ENCODE measurements at regions not wholly inside any gene's neighbourhood (a gene's known extent, or its start where the extent isn't known, plus 50 kb on each side); places are given as distances from the start of the nearest gene placed in this dataset.
"Not testable (repeated sequence)": the region's sequence is repeated elsewhere in the genome, so short reads cannot be mapped to it uniquely, and the experiment has no call there.

- Histone ChIP-seq H3K36me3 (replicated peaks; ENCODE audit: control insufficient read depth, insufficient read depth, low read length) (no peaks in the 10 kb centered on the region), H3K4me3 (ENCODE audit: insufficient read depth, low read depth, low read length) (no peak overlapping the region), H3K27me3 (ENCODE audit: control insufficient read depth, insufficient read depth, low read length) (no peaks in the 10 kb centered on the region)
- DNase-seq: peak; percentile 14
Measured at GRCh38 chr4:111064342-111064993, 441.6 kb upstream of the PITX2 start.

DNA sequence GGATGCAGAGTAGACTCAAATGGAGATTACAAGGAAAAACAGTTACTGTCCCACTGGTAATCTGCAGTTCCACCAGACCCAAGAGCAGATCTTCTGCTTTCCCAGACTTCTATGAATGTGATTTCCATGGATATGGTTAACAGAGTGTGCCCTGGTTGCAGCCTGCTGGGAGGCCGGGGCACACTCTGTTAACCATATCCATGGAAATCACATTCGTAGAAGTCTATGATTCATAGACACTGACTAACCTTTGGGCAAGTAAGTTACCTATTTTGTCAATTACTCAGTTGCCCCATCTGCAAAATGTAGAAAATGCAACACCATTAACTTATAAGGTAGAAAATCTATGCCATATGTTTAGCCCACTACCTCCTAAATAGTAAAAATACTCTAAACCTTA, 443.1 kb upstream of the PITX2 start:
- no peak overlapping the region for H3K4me3 ChIP-seq (ENCODE audit: insufficient read depth, low read depth, low read length)
- no peaks in the 10 kb centered on the region for H3K27me3 ChIP-seq (ENCODE audit: control insufficient read depth, insufficient read depth, low read length)
- DNase-seq: no peak
- no peaks in the 10 kb centered on the region for H3K36me3 ChIP-seq (replicated peaks; ENCODE audit: control insufficient read depth, insufficient read depth, low read length)

GRCh38 chr4:111066447-111066846, 443.6 kb upstream of the PITX2 start:
- H3K27me3 ChIP-seq (ENCODE audit: control insufficient read depth, insufficient read depth, low read length): no peaks in the 10 kb centered on the region
- no peak overlapping the region for H3K4me3 ChIP-seq (ENCODE audit: insufficient read depth, low read depth, low read length)
- DNase-seq: no peak
- no peaks in the 10 kb centered on the region for H3K36me3 ChIP-seq (replicated peaks; ENCODE audit: control insufficient read depth, insufficient read depth, low read length)

- H3K36me3 ChIP-seq (replicated peaks; ENCODE audit: control insufficient read depth, insufficient read depth, low read length): no peaks in the 10 kb centered on the region
- no peaks in the 10 kb centered on the region for H3K27me3 ChIP-seq (ENCODE audit: control insufficient read depth, insufficient read depth, low read length)
- DNase-seq: no peak
- no peak overlapping the region for H3K4me3 ChIP-seq (ENCODE audit: insufficient read depth, low read depth, low read length)
Measured at GRCh38 chr4:111066887-111067286, 444.0 kb upstream of the PITX2 start.

GRCh38 chr4:111068883-111069282, 446.0 kb upstream of the PITX2 start:
- Histone ChIP-seq H3K36me3 (replicated peaks; ENCODE audit: control insufficient read depth, insufficient read depth, low read length) (no peaks in the 10 kb centered on the region), H3K4me3 (ENCODE audit: insufficient read depth, low read depth, low read length) (no peak overlapping the region), H3K27me3 (ENCODE audit: control insufficient read depth, insufficient read depth, low read length) (no peaks in the 10 kb centered on the region)
- no peak for DNase-seq

DNA sequence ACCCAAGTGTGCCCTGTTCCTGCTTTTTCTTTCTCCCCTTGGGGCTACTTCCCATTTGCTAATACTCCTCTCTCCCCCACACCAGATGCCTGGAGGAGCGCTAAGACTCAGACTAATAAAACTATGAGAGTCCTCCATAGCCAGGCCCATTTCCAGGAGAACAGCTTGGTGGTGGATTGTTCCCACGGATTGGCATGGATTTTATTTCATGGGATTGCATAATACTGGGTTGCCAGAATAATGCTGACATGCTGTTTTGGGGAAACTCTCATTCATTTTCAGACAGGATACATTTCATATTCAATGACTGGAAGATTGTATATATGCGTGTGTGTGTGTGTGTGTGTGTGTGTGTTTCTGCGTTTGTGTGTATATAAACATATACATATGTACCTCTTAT, 447.5 kb upstream of the PITX2 start:
- DNase-seq: no peak
- Histone ChIP-seq H3K36me3 (replicated peaks; ENCODE audit: control insufficient read depth, insufficient read depth, low read length) (no peaks in the 10 kb centered on the region), H3K4me3 (ENCODE audit: insufficient read depth, low read depth, low read length) (no peak overlapping the region), H3K27me3 (ENCODE audit: control insufficient read depth, insufficient read depth, low read length) (no peaks in the 10 kb centered on the region)

DNA sequence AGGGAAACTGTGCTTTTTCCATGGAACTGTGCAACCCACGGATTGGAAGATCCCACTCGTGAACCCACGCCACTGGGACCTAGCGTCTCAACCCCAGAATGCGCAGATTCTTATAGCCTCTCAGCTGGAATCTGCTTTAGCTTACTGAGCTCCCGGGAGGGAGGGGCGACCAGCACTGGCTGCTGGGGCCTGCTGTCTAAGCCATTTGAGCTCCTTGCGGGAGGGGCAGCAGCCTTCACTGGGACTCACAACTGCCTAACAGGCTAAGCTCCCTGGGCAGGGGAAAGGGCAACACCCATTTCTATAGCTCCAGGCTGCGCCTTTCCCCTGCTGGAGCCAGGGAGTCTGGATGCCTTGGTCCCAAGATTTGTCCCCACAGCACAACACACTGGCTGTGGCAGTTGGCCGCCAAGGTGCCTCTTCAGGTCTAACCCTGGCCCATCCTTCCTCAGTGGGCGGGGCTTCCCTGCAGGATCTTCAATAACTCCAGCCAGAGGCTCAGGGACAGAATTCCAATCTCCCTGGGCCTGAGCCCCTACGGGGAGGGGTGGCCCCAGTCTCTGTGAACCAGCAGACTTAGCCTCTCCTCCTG, 451.7 kb upstream of the PITX2 start:
- DNase-seq: no peak
- H3K27me3 ChIP-seq (ENCODE audit: control insufficient read depth, insufficient read depth, low read length): no peaks in the 10 kb centered on the region
- H3K4me3 ChIP-seq (ENCODE audit: insufficient read depth, low read depth, low read length): no peak overlapping the region
- no peaks in the 10 kb centered on the region for H3K36me3 ChIP-seq (replicated peaks; ENCODE audit: control insufficient read depth, insufficient read depth, low read length)

DNA sequence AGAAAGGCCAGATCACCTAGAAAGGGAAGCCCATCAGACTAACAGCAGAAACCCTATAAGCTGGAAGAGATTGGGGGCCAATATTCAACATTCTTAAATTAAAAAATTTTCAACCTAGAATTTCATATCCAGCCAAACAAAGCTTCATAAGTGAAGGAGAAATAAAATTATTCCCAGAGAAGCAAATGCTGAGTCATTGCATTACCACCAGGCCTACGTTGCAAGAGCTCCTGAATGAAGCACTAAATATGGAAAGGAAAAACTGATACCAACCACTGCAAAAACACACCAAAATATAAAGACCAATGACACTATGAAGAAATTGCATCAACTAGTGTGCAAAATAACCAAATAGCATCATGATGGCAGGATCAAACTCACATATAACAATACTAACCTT, 453.4 kb upstream of the PITX2 start:
- H3K4me3 ChIP-seq (ENCODE audit: insufficient read depth, low read depth, low read length); H3K27me3 ChIP-seq (ENCODE audit: control insufficient read depth, insufficient read depth, low read length); DNase-seq; H3K36me3 ChIP-seq (replicated peaks; ENCODE audit: control insufficient read depth, insufficient read depth, low read length): not testable (repeated sequence)

GRCh38 chr4:111108153-111108552, 485.3 kb upstream of the PITX2 start:
- Histone ChIP-seq H3K36me3 (replicated peaks; ENCODE audit: control insufficient read depth, insufficient read depth, low read length) (no peaks in the 10 kb centered on the region), H3K4me3 (ENCODE audit: insufficient read depth, low read depth, low read length) (no peak overlapping the region)

DNA sequence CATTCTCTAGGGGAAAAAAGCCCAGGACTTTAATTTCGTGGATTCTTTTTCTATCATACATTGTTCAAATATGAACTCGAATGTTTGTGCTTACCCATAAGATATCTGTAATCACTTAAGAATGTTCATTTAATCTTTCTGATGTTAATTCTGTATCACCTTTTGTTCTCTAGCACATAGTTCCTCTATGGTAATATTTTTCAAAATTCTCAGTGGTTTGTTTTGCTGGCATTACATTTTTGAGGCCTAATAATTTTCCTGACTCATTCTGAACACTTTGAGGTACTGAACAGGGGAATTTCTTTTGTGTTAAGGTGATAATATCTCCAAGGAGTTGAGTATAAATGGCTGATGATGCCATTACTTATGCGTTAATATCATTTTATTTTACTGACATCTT, 490.7 kb upstream of the PITX2 start:
- H3K27me3 ChIP-seq (ENCODE audit: control insufficient read depth, insufficient read depth, low read length): no peaks in the 10 kb centered on the region
- no peak for DNase-seq
- H3K36me3 ChIP-seq (replicated peaks; ENCODE audit: control insufficient read depth, insufficient read depth, low read length): no peaks in the 10 kb centered on the region
- no peak overlapping the region for H3K4me3 ChIP-seq (ENCODE audit: insufficient read depth, low read depth, low read length)

More at GRCh38 chr4:111108153-111108552, 485.3 kb upstream of the PITX2 start:
- DNase-seq: no peak
- no peaks in the 10 kb centered on the region for H3K27me3 ChIP-seq (ENCODE audit: control insufficient read depth, insufficient read depth, low read length)

- Histone ChIP-seq H3K27me3 (ENCODE audit: control insufficient read depth, insufficient read depth, low read length) (no peaks in the 10 kb centered on the region), H3K36me3 (replicated peaks; ENCODE audit: control insufficient read depth, insufficient read depth, low read length) (no peaks in the 10 kb centered on the region), H3K4me3 (ENCODE audit: insufficient read depth, low read depth, low read length) (no peak overlapping the region)
- DNase-seq: no peak
Measured at GRCh38 chr4:111115881-111116280, 493.0 kb upstream of the PITX2 start.

GRCh38 chr4:111120191-111120590, 497.3 kb upstream of the PITX2 start:
- no peaks in the 10 kb centered on the region for H3K36me3 ChIP-seq (replicated peaks; ENCODE audit: control insufficient read depth, insufficient read depth, low read length)
- DNase-seq: no peak
- H3K27me3 ChIP-seq (ENCODE audit: control insufficient read depth, insufficient read depth, low read length): no peaks in the 10 kb centered on the region
- H3K4me3 ChIP-seq (ENCODE audit: insufficient read depth, low read depth, low read length): no peak overlapping the region

DNA sequence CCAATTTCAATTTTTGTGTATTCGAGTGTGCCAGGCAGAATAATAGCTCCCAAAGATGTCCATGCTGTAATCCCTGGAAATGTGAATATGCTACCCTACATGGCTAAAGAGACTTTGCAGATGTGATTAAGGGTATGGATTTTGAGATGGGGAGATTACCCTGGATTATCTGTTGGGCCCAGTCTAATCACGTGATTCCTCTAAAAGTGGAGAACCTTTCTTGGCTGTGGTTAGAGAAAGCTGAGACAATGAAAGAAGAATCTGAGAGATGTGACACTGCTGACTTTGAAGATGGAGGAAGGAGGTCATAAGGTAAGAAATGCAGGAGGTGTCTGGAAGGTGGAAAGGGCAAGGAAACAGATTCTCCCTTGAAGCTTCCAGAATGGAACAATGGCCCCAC, 503.5 kb upstream of the PITX2 start:
- DNase-seq: no peak
- Histone ChIP-seq H3K4me3 (ENCODE audit: insufficient read depth, low read depth, low read length) (no peak overlapping the region), H3K36me3 (replicated peaks; ENCODE audit: control insufficient read depth, insufficient read depth, low read length) (no peaks in the 10 kb centered on the region), H3K27me3 (ENCODE audit: control insufficient read depth, insufficient read depth, low read length) (no peaks in the 10 kb centered on the region)

DNA sequence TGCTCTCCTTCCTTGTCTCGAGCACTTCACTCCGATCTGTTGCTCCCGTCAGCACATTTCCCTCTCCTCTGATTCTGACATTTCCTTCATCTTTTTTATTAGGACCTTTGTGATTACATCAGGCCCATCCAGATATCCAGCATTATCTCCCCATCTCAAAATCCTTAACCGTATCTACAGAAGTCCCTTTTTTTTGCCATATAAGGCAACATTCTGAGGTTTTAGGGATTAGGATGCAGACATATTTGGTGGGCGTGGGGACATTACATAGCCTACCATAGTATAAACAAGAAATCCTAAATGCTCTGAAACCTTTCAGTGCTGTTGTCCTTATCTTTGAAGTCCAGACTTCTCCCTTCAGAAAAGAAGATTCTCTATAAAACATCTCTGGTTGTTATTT, 505.0 kb upstream of the PITX2 start:
- Histone ChIP-seq H3K36me3 (replicated peaks; ENCODE audit: control insufficient read depth, insufficient read depth, low read length) (no peaks in the 10 kb centered on the region), H3K27me3 (ENCODE audit: control insufficient read depth, insufficient read depth, low read length) (no peaks in the 10 kb centered on the region), H3K4me3 (ENCODE audit: insufficient read depth, low read depth, low read length) (no peak overlapping the region)
- no peak for DNase-seq

DNA sequence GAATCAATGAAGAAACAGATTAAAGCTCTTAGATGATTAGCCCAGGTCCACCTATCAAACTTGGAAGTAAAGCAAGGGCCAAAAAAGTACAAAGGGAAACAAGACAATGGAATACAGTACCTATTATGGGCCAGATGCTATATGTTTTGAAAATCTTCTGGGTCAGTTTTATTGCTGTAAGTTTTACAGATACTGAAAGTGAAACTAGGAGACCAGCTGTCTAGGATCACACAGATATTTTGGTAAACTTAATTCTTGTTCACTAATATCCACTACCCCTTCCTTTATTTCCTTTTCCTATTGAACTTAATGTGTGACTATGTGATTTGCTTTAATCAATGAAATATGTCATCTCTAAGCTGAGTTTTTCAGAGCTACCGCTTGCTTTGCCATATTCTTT, 505.4 kb upstream of the PITX2 start:
- H3K27me3 ChIP-seq (ENCODE audit: control insufficient read depth, insufficient read depth, low read length): no peaks in the 10 kb centered on the region
- H3K36me3 ChIP-seq (replicated peaks; ENCODE audit: control insufficient read depth, insufficient read depth, low read length): no peaks in the 10 kb centered on the region
- no peak overlapping the region for H3K4me3 ChIP-seq (ENCODE audit: insufficient read depth, low read depth, low read length)
- no peak for DNase-seq

- Histone ChIP-seq H3K4me3 (ENCODE audit: insufficient read depth, low read depth, low read length) (no peak overlapping the region), H3K27me3 (ENCODE audit: control insufficient read depth, insufficient read depth, low read length) (no peaks in the 10 kb centered on the region), H3K36me3 (replicated peaks; ENCODE audit: control insufficient read depth, insufficient read depth, low read length) (no peaks in the 10 kb centered on the region)
- DNase-seq: no peak
Measured at GRCh38 chr4:111136438-111136837, 513.6 kb upstream of the PITX2 start.
